ENCODE measurements at regions not wholly inside any gene's neighbourhood (a gene's known extent, or its start where the extent isn't known, plus 50 kb on each side); places are given as distances from the start of the nearest gene placed in this dataset.
A peak's percentile ranks its signal among the peaks of the same experiment; 100 is the strongest.

GRCh38 chr21:35833991-35834390 lies 226.3 kb downstream of the SETD4 start:
- H2AFZ ChIP-seq (ENCODE audit: low read length) = no peak overlapping the region
- H3K9me3 ChIP-seq (ENCODE audit: control insufficient read depth, low read depth, low read length) = no peaks in the 10 kb centered on the region
- no peak overlapping the region for H2BK120ac ChIP-seq (ENCODE audit: low read depth, low read length, poor library complexity, severe bottlenecking)
- no peak overlapping the region for H3K4me3 Mint-ChIP-seq
- H3K56ac ChIP-seq (ENCODE audit: insufficient read length, low read depth, low read length) = no peak overlapping the region
- H4K20me1 ChIP-seq (ENCODE audit: control insufficient read depth, insufficient read depth, insufficient read length) = no peaks in the 10 kb centered on the region
- WGBS (ENCODE audit: extremely low coverage, insufficient read length, low lambda C conversion rate) = no CpG with 5 or more reads among the region's 1 CpG
- H3K4ac ChIP-seq (ENCODE audit: low read depth, low read length) = no peak overlapping the region
- H3K27ac ChIP-seq (ENCODE audit: insufficient read length, low read depth, low read length) = no peak overlapping the region
- H3K23ac ChIP-seq (ENCODE audit: insufficient read length, low read depth, low read length) = no peak overlapping the region
- no peaks in the 10 kb centered on the region for H3K9me3 Mint-ChIP-seq
- H4K91ac ChIP-seq (ENCODE audit: insufficient read length, low read depth, low read length) = no peak overlapping the region
- H3K4me1 Mint-ChIP-seq = peaks cover 4 to 10% of the 10 kb centered on the region in 2 experiments
- peak overlapping the region in 1 of 3 experiments; percentile 40; a peak in 1 of 7 replicates for H3K27ac Mint-ChIP-seq
- H4K8ac ChIP-seq (replicated peaks; ENCODE audit: insufficient read length, low read depth, low read length) = no peak overlapping the region
- H2AK5ac ChIP-seq (ENCODE audit: insufficient read length, low read length) = no peak overlapping the region
- no peak overlapping the region for H2BK20ac ChIP-seq (ENCODE audit: low read depth, low read length, poor library complexity, severe bottlenecking)
- peaks cover 3% of the 10 kb centered on the region; the same call in 1 of the 2 replicates for H3K27me3 Mint-ChIP-seq (ENCODE audit: low read depth)
- no peaks in the 10 kb centered on the region for H3K79me1 ChIP-seq (ENCODE audit: insufficient read depth, low read depth, low read length, poor library complexity, severe bottlenecking)
- H2BK12ac ChIP-seq (ENCODE audit: insufficient read length, low read depth, low read length) = no peak overlapping the region
- H3K4me1 ChIP-seq (ENCODE audit: insufficient read depth, low read length) = no peaks in the 10 kb centered on the region
- no peak overlapping the region for H3T11ph ChIP-seq (ENCODE audit: low read length)
- TF ChIP-seq, protein P1, sequence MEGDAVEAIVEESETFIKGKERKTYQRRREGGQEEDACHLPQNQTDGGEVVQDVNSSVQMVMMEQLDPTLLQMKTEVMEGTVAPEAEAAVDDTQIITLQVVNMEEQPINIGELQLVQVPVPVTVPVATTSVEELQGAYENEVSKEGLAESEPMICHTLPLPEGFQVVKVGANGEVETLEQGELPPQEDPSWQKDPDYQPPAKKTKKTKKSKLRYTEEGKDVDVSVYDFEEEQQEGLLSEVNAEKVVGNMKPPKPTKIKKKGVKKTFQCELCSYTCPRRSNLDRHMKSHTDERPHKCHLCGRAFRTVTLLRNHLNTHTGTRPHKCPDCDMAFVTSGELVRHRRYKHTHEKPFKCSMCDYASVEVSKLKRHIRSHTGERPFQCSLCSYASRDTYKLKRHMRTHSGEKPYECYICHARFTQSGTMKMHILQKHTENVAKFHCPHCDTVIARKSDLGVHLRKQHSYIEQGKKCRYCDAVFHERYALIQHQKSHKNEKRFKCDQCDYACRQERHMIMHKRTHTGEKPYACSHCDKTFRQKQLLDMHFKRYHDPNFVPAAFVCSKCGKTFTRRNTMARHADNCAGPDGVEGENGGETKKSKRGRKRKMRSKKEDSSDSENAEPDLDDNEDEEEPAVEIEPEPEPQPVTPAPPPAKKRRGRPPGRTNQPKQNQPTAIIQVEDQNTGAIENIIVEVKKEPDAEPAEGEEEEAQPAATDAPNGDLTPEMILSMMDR (conservative IDR thresholded peaks at IDR 0.05) = no peak
- DNase-seq = no peak
- H2BK5ac ChIP-seq (ENCODE audit: insufficient read length, low read length) = no peak overlapping the region
- no peak overlapping the region for H3K18ac ChIP-seq (ENCODE audit: insufficient read length, low read depth, low read length)
- H3K14ac ChIP-seq (ENCODE audit: insufficient read depth, low read length) = no peak overlapping the region
- no peak overlapping the region for H3K9ac ChIP-seq (ENCODE audit: extremely low read depth, insufficient read length, low read length)
- H3K4me2 ChIP-seq (ENCODE audit: insufficient read depth, insufficient read length, low read length) = no peak overlapping the region
- no peak overlapping the region for H4K5ac ChIP-seq (ENCODE audit: insufficient read length, low read depth, low read length)
- no peaks in the 10 kb centered on the region for H3K27me3 ChIP-seq (ENCODE audit: insufficient read depth, low read length)
- H3K36me3 Mint-ChIP-seq (ENCODE audit: insufficient read depth in 1 of 3, low read depth in 3 of 3) = no peaks in the 10 kb centered on the region
- no peaks in the 10 kb centered on the region for H3K23me2 ChIP-seq (ENCODE audit: insufficient read length, low read depth, low read length, poor library complexity, severe bottlenecking)
- H3K79me2 ChIP-seq (ENCODE audit: insufficient read depth, low read length) = no peaks in the 10 kb centered on the region
- no peak overlapping the region for H2BK15ac ChIP-seq (ENCODE audit: low read depth, low read length)

All from H9 (cell line).